ENCODE measurements at regions not wholly inside any gene's neighbourhood (a gene's known extent, or its start where the extent isn't known, plus 50 kb on each side); places are given as distances from the start of the nearest gene placed in this dataset.
"Not testable (repeated sequence)": the region's sequence is repeated elsewhere in the genome, so short reads cannot be mapped to it uniquely, and the experiment has no call there.

DNA sequence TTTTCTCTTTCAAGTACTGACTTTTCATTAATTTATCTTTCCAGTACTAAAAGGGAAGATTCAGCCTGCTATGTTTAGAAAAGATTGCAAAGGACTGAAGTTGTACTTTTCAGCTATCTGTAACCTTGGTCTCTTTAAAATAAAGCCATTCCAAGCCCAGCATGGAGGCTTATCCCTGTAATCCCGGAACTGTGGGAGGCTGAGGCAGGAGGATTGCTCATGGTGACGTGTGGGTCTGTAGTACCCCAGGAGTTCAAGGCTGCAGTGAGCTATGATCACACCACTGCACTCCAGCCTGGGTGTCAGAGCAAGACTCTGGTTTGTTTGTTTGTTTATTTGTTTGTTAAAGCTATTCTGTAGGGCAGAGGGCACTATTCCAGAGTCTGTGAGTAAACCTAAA lies 50.6 kb upstream of the TMEM170B start:
- DNase-seq (ENCODE audit: low spot score), result no peak

DNA sequence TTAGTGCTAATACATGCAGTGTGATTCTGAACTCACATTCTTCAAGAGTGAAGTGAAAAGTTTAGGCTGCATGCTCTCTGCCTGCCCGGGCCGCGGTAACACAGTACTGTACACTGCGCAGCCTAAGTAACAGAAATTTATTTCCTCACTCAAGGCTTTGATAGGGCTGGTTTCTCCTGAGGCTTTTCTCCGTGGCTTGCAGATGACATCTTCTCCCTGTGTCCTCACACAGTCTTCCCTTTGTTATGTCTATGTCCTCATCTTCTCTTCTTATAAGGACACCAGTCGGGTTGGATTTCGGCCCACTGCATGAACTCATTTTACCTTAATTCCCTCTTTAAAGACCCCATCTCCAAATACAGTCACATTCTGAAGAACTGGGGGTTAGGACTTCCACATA lies 51.1 kb upstream of the TMEM170B start:
- no peak for DNase-seq (ENCODE audit: low spot score)

DNA sequence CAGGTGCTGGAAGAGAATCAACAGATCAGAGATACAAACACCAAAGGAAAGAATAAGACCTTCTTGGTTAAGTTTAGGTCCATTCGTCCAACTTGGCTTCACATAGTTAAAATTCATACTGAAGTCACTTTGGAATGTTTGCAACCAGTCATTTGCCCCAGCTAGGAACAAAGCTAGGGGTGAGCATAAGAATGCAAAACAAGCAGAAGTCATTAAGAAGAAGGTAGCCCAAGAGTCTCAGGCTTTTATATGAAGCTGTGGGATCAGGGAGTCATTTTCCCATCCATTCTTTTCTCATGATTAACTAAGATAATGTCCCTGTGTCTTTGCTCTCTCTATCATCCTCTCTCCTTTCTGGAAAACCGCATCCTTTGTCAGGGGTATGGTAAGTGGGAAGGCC lies 51.5 kb upstream of the TMEM170B start:
- DNase-seq (ENCODE audit: low spot score), result no peak

DNA sequence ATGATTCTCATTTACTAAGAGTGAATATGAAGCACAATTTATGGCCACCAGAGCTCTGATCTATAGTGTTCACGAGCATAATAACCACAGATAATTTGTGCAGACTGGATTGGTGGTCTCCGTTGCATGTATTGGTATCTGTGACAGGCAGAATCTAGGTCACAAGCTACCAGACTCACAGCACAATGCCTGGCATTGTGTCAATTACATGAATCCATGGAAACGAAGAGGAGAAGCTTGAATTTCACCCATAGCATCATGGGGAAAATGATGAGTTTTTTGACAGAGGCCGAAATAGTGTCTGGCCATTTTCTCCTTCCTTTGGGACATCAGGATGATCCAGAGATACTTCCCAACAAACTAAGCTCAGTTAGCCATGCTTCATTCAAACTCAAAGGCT lies 52.3 kb upstream of the TMEM170B start:
- DNase-seq (ENCODE audit: low spot score), result no peak

DNA sequence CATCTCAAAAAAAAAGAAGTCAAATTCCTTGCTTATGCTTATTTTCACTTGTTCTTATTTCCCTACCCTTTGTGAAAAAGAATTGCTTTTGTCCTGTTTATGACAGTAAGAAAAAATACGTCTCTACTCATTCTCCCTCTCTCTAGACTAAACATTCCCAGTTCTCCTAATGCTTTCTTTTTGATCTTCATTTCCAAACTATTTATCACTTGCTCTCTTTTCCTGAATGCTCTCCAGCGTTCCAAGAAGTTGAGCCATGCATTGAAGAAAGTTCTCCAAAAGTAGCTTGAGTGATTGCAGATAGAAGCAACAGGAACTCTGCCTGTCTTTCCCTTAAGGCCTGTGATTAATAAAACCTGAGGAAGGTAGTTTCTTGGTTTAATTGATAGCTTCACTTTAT lies 53.1 kb upstream of the TMEM170B start:
- DNase-seq (ENCODE audit: low spot score), result no peak

DNA sequence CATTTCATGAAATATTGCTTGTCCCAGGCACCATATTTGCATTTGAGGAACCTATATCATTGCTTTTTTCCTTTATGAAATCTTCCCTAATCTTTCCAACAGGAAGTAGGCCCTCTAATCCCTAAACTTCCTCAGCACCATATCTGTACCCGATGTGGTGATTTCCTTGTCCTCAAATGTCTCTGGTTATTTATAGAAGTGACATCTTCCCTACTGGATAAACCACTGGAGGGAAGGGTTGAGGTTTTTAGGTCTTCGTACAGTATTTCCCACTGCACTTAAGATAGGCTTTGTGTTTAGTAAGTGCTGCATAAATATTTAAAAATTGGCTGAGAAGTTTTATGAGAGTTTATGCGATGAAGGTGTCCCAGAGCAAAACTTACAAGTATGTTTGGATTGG lies 54.9 kb upstream of the TMEM170B start:
- DNase-seq (ENCODE audit: low spot score), result no peak

DNA sequence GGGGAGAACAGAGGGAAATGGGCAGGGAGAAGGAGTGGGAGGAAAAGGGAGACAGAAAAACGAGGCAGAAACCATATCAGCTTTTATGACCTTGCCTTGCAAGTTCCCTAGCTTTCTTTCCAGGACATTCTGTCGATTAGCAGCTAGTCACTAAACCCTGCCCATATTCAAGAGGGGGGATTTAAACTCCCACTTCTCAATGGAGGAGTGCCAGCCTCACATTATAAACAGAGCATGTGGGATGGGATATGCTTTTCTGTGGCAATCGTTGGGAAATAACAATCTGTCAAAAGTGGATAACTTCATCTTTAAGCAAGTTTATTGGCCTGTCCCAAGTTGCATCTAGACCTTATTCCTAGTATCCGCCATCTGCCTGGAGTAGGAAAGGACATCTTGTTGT lies 57.0 kb upstream of the TMEM170B start:
- DNase-seq (ENCODE audit: low spot score), result no peak

DNA sequence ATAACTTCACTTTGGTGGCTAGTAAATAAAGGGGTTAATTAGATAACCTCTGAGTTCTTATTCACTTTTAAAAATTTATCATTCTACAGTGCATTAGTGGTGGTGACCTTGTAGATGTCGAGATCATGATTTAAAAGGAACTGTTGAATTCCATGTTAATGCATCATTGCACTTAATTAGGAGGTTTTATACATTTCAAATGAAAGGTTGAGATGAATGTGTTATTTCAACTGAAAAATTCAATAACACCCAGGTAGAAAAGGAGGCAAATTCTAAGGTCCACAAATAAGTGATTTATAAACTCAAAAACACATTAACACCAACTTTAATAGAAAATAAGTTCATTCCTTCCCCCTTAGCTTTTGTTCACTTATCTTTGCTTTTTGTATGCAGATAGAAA lies 58.3 kb upstream of the TMEM170B start:
- no peak for DNase-seq (ENCODE audit: low spot score)

DNA sequence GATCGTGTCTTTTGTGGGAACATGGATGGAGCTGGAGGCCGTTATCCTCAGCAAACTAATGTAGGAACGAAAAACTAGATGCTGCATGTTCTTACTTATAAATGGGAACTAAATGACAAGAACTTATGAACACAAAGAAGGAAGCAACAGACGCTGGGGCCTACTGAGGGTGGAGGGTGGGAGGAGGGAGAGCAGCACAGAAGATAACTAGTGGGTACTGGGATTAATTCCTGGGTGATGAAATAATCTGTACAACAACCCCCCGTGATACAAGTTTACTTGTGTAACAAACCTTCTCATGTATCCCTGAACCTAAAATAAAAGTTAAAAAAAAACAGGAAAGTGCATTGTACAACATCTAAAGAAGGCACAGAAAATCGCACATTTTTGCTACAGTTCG lies 59.0 kb upstream of the TMEM170B start:
- no peak for DNase-seq (ENCODE audit: low spot score)

DNA sequence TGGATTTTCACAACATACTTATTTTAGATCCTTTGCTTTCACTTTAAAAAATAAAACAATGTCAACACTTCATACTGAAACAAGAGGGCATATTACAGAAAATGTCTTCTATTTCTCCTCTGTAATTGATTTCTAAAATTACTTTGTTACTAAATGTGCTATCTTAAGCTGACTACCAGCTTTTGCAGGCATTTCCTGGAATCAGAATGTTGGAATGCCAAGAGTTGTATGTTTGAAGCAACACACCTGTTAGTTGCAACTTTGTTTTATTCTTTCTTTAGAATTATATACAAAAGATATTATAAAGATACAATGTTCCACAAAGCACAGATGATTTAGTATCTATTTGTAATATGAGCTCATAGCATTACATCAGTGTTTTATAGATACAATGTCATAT lies 62.5 kb upstream of the TMEM170B start:
- DNase-seq (ENCODE audit: low spot score), result no peak

DNA sequence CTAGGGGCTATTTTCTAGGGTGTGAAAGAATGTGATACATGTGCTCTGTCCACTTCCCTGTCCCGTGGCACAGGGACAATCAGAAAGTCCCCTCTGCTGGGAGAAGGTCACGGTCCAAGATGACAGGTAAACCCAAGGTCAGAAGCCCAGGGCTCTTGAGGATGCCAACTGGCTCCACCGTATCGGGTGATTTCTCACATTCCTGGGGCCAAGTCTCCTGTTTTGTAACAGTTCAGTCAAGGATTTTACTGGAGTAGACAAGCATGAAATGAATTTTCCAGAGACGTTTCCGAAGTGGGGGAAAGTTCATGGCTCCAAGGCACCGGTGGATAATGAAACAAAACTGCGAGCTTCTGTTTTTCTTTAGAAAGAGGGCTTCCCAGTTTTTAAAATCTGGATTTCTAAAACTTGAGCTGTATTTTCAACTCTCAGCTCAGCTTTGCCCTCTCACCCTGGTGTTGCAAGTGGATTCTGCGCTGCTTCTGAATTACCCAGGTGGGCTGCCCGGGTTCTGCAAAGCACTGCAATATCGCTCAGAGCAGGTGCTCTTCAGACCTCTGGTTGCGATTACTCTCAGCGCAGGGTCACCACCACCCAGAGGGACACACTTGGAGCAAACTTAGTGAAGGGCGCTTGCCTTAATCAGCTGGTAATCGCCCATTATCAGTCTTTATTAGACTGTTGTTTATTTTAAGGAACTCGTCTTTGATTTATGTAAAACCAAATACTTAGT lies 64.4 kb upstream of the TMEM170B start:
- no peak for DNase-seq (ENCODE audit: low spot score)

DNA sequence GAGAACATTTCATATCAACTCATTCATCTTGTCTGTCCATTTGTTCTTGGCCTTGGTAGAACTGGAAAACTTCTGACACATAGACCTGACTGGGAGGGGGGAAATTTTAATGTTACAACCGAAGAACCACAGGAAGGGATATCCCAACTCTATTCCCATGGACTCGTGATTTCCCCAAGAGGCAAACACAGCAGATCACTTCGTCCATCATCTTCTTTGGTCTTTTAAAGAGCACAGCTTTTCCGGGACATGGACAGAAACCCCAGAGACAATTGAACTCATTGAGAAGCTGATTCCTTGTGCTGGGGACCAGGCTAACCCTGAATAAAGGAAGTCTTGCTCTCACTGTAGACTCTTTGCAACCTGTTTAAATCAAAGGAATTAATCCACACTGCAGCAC lies 66.3 kb upstream of the TMEM170B start:
- DNase-seq (ENCODE audit: low spot score), result no peak

DNA sequence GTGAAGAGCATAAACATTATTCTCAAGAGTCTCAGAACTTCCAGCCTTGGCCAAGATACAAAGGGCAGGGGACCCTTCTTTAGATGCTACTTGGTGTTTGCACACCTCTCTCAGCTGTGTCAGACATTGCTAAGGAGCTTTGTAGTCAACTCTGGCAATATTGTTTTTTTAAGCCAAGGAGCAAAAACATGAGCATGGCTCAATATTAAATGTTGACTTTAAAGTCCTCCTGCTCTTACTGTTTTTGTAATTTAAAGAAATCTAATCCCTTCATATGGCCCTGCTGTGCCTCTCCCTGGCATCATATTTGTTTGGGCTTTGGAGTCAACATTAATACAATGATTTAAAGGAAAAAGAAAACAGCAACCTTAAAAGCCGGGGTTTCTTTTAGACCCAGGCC lies 67.9 kb upstream of the TMEM170B start:
- DNase-seq (ENCODE audit: low spot score), result no peak

DNA sequence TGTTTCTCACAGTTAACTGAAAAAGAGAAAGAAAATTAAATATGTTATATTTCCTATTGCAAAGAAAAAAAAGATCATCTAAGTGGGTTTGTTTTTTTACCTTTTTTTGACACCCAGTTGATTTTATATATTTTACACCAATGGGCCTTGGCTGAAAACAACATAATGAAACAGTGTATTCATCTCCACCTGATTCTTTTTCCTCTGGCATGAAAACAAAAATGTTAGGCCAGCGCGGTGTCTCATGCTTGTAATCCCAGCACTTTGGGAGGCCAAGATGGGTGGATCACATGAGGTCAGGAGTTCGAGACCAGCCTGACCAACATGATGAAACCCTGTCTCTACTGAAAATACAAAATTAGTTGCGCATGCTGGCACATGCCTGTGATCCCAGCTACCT lies 69.3 kb upstream of the TMEM170B start:
- DNase-seq (ENCODE audit: low spot score), result not testable (repeated sequence)

DNA sequence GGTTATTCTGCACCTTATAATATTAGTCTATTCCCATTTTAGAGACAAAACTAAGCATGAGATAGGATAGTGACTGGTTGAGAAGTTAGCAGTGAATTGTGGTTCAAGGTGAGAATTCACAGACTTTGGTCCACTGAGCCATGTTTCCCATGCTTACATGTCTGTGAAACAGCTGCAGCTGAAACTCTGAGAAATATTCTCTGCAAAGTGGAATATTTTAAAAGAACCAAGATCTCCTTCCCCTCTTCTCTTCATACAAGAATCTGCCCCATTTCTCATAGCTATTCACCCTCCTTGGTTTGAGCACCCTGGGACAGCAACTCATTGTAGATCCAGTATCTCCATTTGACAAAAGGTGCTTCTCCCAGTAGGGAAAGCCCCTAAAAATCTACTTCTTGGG lies 70.2 kb upstream of the TMEM170B start:
- no peak for DNase-seq (ENCODE audit: low spot score)

DNA sequence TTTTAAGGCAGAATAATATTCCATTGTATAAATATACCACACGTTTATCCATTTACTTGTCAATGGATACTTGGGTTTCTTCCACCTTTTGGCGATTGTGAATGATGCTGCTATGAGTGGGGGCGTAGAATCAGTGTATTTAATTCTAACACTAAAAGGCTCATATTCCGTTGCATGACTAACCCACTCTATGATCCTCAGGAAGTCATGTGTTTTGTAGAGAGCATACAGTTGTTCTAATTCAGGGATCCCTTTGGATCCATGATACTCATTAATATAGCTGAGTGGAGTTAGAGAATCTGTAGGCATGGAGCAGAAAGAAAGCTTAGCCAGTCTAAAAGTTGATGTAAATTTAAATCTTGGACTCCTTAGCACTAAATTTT lies 74.2 kb upstream of the TMEM170B start:
- no peak for DNase-seq (ENCODE audit: low spot score)

DNA sequence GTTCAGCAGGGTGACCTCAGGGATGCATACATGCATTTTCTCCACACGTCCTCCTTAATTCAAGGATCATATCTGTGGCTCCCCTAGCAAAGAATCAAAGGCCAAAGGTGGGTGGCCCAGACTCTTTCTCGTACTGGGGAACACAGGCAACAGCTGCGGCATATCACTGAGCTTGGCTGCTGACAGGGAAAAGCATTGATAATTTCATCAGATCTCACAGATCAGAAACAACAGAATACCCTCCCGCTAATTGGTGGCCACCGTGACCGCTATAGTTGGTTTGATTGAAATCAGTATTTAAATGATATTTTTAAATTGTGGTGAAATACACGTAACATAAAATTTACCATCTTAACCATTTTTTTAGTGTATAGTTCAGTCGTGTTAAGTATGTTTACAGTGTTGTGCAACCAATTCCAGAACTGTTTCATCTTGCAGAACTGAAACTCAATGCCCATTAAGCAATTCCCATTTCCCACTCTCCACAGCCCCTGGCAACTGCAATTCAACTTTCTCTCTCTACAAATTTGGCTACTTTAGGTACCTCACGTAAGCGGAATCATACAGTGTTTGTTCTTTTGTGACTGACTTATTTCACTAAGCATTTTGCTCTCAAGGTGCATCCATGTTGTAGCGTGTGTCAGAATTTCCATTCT lies 74.7 kb upstream of the TMEM170B start:
- DNase-seq (ENCODE audit: low spot score), result no peak

DNA sequence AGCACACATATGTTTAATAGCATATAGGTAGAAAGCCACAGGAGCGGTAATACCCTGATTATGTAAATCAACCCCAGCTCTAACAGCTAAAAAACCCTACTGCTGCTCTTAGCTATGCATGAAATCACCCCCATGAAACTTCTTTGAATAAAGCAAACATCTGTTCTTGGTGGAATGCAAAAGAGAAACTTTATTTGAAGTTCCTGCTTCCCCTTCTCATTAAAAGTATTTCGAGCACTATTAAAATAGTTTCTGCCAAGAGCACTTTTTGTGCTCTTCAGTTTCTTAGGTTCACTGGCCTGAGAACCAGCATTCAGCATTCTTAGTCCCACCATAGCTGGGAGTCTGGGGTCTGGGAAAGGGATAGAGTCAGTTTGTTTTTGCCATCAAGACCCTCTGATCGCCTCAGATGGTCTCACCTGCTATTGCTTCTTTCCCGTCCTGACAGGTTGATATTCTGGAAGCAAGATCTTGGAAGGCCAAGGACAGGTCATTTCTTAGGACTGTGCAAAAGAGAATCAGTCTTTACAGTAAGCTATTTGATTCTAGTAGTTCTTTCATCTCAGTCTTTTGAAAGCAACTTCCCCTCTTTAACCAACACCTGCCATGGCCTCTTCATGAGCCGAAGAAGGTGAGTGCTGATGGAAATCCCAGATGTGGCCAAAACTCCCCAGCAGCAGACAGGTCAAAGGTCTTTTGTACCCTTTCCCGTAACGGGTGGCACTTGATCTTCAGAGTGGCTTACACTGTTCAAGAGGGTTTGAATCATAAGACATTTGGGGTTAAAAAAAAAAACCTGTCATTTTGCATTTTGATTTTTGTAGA lies 76.5 kb upstream of the TMEM170B start:
- no peak for DNase-seq (ENCODE audit: low spot score)

DNA sequence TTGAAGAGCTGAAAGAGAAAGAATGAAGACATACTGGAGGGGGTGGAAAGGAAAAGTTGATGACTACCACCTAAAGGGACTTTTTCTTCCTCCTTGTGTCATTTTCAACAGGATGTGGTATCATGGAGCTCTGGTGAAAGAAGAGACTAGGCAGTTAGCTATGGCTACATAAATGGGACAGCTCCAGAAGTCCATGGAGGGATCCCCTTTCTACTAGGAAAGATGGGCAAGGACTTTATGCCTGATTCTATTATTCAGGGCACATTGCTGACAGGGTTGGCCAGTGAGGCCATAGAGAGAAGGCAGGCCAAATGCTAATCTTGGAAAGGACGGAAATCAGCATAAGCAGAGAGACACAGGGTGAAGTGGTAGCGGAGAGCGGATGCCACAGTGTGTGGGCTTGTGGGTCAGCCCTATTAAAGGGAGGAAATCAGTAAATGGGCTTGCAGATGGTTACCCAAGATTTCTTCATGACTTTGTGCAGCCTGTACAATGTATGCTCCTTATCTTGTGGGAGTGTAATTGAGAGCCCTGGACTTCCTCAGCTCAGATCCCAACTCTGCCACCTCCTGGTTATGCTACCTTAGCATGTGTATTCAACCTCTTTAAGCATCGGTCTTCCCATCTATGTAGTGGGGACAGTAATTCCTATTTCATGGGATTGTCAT lies 77.4 kb upstream of the TMEM170B start:
- DNase-seq (ENCODE audit: low spot score), result no peak

DNA sequence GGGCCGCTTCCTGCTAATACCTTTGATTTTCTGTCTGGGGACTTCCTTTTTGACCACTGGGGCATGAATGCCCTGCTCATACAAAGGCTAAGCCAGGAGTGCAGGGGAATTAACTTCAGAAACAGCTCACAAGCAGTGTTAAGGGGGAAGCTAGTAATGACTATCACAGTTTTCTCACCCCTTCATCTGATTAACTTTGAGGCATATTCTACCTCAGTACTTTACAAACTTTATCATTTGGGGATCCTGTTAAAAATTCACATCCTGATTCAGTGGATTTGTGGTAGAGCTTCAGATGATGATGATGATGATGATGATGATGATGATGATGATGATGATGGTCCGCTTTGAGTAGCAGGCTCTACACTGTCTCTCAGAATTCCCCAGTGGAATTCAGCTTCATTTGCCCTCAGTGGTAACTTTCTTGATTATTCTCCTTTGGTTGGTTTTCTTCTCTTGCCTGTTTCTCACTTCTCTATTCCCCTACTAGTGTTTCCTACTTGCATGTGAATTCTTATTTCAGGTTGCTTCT lies 78.4 kb upstream of the TMEM170B start:
- no peak for DNase-seq (ENCODE audit: low spot score)

DNA sequence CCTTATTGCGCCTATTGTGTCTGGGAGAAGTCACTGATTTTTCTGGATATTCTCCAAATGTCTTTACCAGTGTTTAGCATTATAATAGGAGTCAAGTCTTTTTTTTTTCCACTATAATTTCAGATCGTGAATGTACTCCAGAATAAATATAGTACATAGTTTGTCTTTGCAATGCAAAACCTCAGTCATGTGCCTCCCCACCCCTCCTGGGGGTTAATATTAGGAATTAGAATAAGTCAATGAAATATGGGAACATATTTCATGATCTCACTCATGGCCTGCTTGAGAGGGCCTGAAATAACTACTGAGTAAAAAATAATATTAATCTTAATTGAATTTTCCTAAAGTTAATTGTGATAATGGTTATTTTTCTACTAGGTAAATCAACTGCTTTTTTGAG lies 79.0 kb upstream of the TMEM170B start:
- no peak for DNase-seq (ENCODE audit: low spot score)

DNA sequence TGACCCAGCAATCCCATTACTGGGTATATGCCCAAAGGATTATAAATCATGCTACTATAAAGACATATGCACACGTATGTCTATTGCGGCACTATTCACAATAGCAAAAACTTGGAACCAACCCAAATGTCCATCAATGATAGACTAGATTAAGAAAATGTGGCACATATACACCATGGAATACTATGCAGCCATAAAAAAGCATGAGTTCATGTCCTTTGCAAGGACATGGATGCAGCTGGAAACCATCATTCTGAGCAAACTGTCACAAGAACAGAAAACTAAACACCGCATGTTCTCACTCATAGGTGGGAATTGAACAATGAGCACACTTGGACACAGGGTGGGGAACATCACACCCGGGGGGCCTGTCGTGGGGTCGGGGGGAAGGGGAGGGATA lies 80.1 kb upstream of the TMEM170B start:
- not testable (repeated sequence) for DNase-seq (ENCODE audit: low spot score)

Data from LoVo (cell line).